T-helper 2 cell treated with Interferon-gamma antibody and Interleukin-4, amounts not matched to agents 5 μg/mL and 100 μg/mL, for 36 hours (primary cell): ENCODE measurements at regions not wholly inside any gene's neighbourhood (a gene's known extent, or its start where the extent isn't known, plus 50 kb on each side); places are given as distances from the start of the nearest gene placed in this dataset.

Experiments
- DNase-seq: peaks from one replicate; pipeline ENCODE4 v3.0.0; 2021; ENCODE audit warnings: low spot score
- H3K27ac Mint-ChIP-seq: one replicate; pipeline ENCODE4 v1.8.0; 2021; ENCODE audit warnings: mild to moderate bottlenecking, mixed read lengths
- H3K27me3 Mint-ChIP-seq: one replicate; pipeline ENCODE4 v1.8.0; 2021; ENCODE audit warnings: low read depth, mixed read lengths
- H3K36me3 Mint-ChIP-seq: one replicate; pipeline ENCODE4 v1.8.0; 2021; ENCODE audit warnings: low read depth, mixed read lengths
- H3K4me1 Mint-ChIP-seq: one replicate; pipeline ENCODE4 v1.8.0; 2021; ENCODE audit warnings: low read depth, mixed read lengths
- H3K4me3 Mint-ChIP-seq: one replicate; pipeline ENCODE4 v1.8.0; 2022; ENCODE audit warnings: mild to moderate bottlenecking, moderate library complexity, mixed read lengths
- H3K9me3 Mint-ChIP-seq: one replicate; pipeline ENCODE4 v1.8.0; 2021; ENCODE audit warnings: mixed read lengths

DNA sequence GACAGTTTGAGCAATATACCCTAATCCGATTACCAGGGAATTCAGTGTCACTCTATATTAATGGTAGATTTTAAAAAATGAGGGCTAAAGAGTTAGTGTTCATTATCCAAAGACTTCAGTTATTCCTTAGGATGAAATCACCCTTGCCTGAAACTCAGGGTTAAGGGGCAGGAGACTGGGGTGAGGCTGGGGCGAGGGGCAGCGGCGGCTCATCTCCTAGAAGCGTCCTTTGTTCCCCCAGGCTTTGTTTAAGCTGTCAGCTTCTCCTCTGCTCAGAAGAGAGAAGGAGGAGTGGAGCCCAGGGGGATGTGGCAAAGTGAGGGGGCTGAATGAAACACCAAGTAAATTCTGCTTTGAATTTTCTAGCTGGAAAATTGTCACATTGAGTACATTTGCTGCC, 117.7 kb upstream of the ELAC2 start:
- Mint-ChIP-seq H3K4me3 (no peak overlapping the region), H3K36me3 (no peaks in the 10 kb centered on the region), H3K4me1 (no peaks in the 10 kb centered on the region), H3K27me3 (no peaks in the 10 kb centered on the region), H3K27ac (no peak overlapping the region), H3K9me3 (peaks cover 21% of the 10 kb centered on the region)
- no peak for DNase-seq

DNA sequence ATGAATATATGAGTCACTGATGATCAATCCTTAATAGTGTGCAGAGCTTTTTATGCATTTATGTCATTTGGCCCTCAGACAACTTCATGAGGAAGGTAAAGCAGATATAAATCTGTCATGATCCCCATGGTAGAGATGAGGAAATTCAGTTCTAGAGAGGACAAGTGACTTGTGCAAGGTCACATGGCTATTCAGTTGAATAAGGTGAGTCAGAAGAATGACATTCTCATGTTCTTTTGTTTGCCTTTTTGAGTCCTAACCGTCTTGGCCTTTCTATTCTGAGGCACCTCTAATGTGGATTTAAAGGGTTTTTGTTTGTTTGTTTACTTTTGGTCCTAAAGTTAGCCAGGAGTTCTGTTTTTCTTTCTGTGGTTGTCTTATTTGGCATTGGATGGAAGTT, 116.2 kb upstream of the ELAC2 start:
- Mint-ChIP-seq H3K9me3 (peaks cover 12% of the 10 kb centered on the region), H3K36me3 (no peaks in the 10 kb centered on the region), H3K27me3 (no peaks in the 10 kb centered on the region), H3K4me1 (no peaks in the 10 kb centered on the region), H3K27ac (no peak overlapping the region), H3K4me3 (no peak overlapping the region)
- DNase-seq: no peak

DNA sequence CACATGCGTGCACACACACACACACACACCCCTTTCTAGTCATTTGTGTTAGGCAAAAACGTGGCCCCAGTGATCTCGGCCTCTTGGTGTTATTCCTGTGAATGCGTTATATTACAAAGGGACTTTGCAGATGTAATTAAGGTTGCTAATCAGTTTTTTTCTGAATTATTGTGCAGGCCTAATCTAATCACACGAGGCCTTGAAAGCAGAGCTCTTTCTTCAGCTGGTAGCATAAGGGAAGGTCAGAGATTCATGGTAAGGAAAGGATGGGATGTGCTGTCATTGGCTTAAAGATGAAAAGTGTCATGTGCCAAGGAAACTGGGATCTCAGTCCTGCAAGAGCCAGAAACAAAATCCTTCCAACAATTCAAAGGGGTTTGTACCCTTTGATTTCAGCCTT, 113.4 kb upstream of the ELAC2 start:
- Mint-ChIP-seq H3K27ac (no peak overlapping the region), H3K4me3 (no peak overlapping the region), H3K36me3 (no peaks in the 10 kb centered on the region), H3K9me3 (no peaks in the 10 kb centered on the region), H3K4me1 (no peaks in the 10 kb centered on the region), H3K27me3 (no peaks in the 10 kb centered on the region)
- DNase-seq: no peak

DNA sequence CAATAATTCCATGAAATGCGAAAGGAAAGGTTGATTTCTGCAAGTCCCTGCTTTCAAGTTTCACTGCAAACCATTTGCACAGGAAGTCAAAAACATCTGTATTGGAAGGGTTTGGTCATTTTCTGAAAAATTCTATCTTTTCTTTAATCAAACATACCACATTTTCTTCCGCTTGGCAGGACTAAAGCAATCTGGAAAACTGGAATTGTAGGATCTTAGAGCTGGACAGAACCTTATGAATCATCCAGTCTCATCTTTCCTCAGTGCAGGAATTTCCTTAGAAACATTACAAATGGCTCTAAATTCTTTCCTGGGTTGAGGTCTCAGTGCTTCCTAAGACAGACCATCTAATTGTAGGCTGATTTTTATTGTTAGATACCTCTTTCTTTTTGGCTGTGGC, 111.5 kb upstream of the ELAC2 start:
- no peaks in the 10 kb centered on the region for H3K9me3 Mint-ChIP-seq

DNA sequence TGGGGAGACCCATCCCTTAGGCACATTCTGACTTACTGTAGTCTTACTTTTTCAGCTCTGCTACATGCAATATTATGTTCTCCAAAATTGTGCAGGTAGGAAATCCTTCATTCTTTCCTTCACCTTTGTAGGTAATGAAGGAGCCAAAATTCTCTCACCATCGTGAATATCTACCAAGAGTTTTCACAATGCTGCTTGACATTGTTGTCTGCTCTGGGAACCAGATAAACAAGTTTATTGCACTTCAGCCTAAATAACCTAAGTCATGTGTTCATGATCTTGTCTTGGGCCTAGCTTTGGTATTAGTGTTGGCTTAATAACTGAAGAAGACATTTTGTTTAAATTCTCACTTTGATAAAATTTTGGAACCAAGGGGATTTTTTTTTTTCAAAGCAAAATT, 110.8 kb upstream of the ELAC2 start:
- Mint-ChIP-seq H3K27ac (no peak overlapping the region), H3K4me3 (no peak overlapping the region), H3K9me3 (no peaks in the 10 kb centered on the region), H3K4me1 (no peaks in the 10 kb centered on the region), H3K36me3 (no peaks in the 10 kb centered on the region), H3K27me3 (no peaks in the 10 kb centered on the region)
- no peak for DNase-seq

More for the DNA sequence above, 111.5 kb upstream of the ELAC2 start:
- no peaks in the 10 kb centered on the region for H3K36me3 Mint-ChIP-seq
- H3K4me1 Mint-ChIP-seq: no peaks in the 10 kb centered on the region
- no peaks in the 10 kb centered on the region for H3K27me3 Mint-ChIP-seq
- DNase-seq: no peak
- no peak overlapping the region for H3K27ac Mint-ChIP-seq
- no peak overlapping the region for H3K4me3 Mint-ChIP-seq

DNA sequence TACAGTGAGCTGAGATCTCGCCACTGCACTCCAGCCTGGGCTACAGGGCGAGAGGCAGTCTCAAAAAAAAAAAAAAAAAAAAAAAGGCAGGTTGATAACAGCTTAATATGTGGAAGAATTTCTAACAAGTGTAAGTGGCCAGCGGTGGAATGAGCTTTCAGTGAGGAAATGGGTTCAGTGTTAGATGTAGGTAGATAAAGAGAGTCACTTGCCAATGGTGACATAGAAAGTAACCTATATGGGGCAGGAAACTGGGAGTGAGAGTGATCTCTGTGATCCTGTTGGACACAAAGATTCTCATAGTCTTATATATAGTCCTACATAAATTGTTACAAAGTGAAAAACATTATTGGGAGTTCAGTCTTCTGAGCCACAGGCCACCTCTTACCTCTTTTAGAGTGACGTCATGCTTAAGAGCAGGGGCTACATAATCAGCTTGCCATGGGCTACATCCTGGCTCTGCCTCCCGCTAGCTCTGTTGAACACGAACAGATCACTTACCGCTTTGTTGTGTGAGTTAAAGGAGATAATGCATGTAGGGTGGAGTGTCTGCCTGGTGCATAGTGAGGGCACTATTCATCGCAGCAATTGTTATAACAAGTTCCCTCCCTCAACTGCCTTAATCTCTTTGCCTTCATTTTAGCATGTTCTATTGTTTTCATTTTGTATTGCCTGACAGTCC, 110.2 kb upstream of the ELAC2 start:
- Mint-ChIP-seq H3K4me1 (no peaks in the 10 kb centered on the region), H3K27me3 (no peaks in the 10 kb centered on the region), H3K9me3 (no peaks in the 10 kb centered on the region), H3K36me3 (no peaks in the 10 kb centered on the region), H3K4me3 (no peak overlapping the region), H3K27ac (no peak overlapping the region)
- DNase-seq: no peak

DNA sequence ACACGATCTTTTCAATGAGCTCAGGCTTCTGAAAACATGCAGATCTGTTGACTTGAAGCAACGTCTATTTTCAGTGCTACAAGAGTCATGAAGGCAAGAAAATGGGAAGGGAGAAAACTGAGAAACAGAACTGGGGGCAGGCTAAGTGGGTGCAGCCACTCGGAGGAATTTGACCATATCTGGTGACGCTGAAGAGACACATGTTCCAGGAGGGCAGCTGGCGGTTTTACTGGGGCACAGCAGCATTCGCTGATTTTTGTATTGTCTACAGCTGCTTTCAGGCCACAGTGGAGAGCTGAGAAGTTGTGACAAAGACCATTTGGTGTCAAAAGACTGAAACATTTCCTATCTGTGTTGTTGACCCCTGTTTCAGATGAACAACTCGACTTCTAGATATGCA, 103.0 kb upstream of the ELAC2 start:
- no peak overlapping the region for H3K4me3 Mint-ChIP-seq
- no peaks in the 10 kb centered on the region for H3K27me3 Mint-ChIP-seq
- H3K36me3 Mint-ChIP-seq: no peaks in the 10 kb centered on the region
- H3K4me1 Mint-ChIP-seq: no peaks in the 10 kb centered on the region
- no peak overlapping the region for H3K27ac Mint-ChIP-seq
- no peaks in the 10 kb centered on the region for H3K9me3 Mint-ChIP-seq
- no peak for DNase-seq

DNA sequence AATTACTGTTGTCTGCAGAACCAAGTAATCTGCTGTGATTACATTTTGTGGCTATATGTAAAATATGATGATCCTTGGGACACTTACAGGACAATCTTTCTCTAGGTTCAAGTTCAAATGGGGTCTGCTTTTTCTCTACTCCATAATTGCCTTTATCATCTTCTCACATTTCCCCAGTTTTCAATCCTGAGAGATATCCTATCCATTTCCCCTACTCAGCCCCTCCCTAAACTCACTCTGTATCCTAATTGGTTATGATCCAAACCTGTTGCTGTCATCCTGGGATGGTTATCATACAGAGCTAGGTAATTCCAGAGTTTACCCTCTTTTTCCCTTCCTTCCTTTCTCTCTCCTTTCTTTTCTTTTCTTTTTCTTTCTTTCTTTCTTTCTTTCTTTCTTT, 100.5 kb upstream of the ELAC2 start:
- DNase-seq: no peak
- Mint-ChIP-seq H3K36me3 (no peaks in the 10 kb centered on the region), H3K9me3 (no peaks in the 10 kb centered on the region), H3K27ac (no peak overlapping the region), H3K4me1 (no peaks in the 10 kb centered on the region), H3K4me3 (no peak overlapping the region), H3K27me3 (no peaks in the 10 kb centered on the region)

DNA sequence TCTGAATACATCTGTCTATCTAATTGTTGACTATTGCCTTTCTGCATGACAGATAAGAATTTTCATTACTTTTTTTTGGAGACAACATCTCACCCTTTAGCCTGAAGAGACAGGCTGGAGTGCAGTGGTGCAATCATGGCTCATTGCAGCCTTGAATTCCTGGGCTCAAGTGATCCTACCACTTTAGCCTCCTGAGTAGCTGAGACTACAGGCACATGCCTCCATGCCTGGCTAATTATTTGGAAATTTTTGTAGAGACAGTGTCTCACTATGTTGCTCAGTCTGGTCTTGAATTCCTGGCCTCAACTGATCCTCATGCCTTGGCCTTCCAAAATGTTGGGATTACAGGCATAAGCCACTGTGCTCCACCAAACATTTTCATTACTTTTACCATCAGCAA, 99.8 kb upstream of the ELAC2 start:
- H3K27ac Mint-ChIP-seq: no peak overlapping the region
- no peaks in the 10 kb centered on the region for H3K9me3 Mint-ChIP-seq
- no peaks in the 10 kb centered on the region for H3K27me3 Mint-ChIP-seq

DNA sequence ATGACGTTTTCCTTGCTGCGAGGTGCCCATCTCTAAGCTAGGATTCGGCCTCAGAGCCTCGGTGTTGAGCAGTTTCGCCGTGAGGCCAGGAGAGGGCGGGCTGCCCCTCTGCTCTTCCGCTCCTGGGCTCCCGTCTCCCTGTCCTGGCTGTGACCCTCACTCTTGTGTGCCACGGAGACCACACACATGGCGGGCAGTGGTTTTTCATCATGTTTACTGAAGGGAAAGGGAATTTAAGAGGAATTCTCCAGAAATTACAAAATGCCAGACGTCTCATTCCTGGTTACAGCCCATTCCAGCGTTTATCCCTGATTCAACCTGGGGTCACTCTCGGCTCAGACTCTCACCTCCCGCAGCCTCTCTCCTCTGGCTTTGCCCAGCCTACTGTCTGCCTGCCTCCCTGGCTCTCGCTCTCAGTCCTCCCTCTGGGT, 96.8 kb upstream of the ELAC2 start:
- Mint-ChIP-seq H3K9me3 (no peaks in the 10 kb centered on the region), H3K36me3 (no peaks in the 10 kb centered on the region), H3K4me1 (no peaks in the 10 kb centered on the region), H3K27me3 (no peaks in the 10 kb centered on the region), H3K4me3 (no peak overlapping the region), H3K27ac (no peak overlapping the region)
- no peak for DNase-seq

More for the DNA sequence above, 99.8 kb upstream of the ELAC2 start:
- H3K4me3 Mint-ChIP-seq: no peak overlapping the region
- no peaks in the 10 kb centered on the region for H3K36me3 Mint-ChIP-seq
- DNase-seq: no peak
- no peaks in the 10 kb centered on the region for H3K4me1 Mint-ChIP-seq

DNA sequence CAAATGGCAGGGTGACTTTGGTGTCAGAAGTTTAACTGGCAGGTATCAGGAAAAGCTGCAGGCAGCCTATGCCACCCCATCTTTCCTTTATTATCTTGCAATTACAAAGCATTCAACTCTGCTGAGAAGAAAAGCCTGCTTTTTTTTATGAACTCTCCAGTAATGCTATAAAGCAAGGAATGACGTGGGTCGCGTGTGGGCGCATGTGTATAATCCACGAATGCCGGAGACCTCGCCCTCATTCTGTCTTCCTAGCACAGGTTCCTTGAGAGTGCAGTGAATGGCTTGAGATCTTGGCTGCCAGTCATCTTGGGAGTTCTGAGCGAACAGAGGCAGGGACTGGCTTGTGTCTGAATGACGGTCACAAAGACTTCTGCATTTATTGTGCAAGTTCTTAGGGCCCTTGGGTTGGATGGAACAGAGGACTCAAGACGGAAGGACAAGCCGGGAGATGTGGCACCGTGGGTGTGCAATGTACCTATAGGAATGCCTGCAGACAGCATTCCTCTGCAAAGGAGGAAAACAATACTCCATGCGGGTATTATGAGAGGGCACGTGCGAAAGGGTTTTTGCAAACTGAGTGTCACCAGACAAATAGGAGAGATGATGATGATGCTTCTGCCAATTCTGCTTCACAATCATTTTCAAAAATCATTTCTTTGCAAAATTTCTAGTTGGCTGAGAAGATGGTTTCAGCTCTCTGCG, 96.1 kb upstream of the ELAC2 start:
- no peaks in the 10 kb centered on the region for H3K36me3 Mint-ChIP-seq
- no peaks in the 10 kb centered on the region for H3K27me3 Mint-ChIP-seq
- H3K27ac Mint-ChIP-seq: no peak overlapping the region
- DNase-seq: no peak
- no peak overlapping the region for H3K4me3 Mint-ChIP-seq
- H3K9me3 Mint-ChIP-seq: no peaks in the 10 kb centered on the region
- H3K4me1 Mint-ChIP-seq: no peaks in the 10 kb centered on the region

DNA sequence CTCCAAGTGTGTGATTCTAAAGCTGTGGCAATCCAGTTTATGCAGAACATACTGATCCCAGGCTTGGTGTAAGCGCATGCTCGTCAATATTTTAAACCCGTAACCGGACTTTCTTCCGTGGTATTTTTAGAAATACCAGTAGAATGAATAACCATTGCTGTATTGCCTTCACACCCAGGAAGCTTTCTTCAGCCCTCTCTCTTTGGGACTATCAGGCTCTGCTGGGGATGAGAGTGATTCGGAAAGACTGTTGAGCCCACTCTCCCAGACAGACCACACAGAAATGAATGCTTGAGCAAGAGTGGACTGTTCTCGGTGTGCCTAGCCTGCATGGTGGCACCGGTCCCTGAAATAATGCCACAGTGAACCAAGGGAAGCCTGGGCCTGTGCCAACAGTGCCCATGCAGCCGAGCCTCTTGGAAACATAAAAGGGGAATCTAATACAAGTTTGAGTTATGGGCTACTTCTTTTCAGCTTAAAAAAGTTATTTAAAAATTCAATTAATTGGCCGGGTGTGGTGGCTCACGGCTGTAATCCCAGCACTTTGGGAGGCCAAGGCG, 89.9 kb upstream of the ELAC2 start:
- Mint-ChIP-seq H3K27ac (no peak overlapping the region), H3K4me1 (no peaks in the 10 kb centered on the region), H3K9me3 (peaks cover 2% of the 10 kb centered on the region), H3K36me3 (no peaks in the 10 kb centered on the region), H3K27me3 (no peaks in the 10 kb centered on the region), H3K4me3 (no peak overlapping the region)
- no peak for DNase-seq

DNA sequence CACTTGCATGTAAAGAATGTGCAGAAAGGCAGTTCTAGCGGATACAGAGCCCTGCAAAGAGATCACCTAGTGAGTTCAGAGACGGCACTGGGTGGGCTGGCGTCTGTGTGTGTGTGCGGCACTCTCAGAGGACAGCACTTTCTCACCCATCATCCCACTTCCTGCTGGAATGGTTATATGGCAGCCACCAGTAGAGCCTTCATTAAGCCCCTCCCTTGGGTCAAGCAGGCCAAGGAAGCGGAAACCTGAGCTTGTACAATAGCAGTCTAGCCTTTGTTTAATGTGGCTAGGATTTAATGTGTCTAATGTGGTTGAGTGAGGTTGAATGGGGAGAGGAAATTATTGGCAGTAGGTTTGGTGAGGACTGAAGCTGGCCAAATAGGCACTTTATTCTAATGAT, 88.3 kb upstream of the ELAC2 start:
- DNase-seq: no peak
- H3K9me3 Mint-ChIP-seq: peaks cover 8% of the 10 kb centered on the region
- H3K27ac Mint-ChIP-seq: no peak overlapping the region
- H3K27me3 Mint-ChIP-seq: no peaks in the 10 kb centered on the region
- no peaks in the 10 kb centered on the region for H3K36me3 Mint-ChIP-seq
- no peaks in the 10 kb centered on the region for H3K4me1 Mint-ChIP-seq
- no peak overlapping the region for H3K4me3 Mint-ChIP-seq

DNA sequence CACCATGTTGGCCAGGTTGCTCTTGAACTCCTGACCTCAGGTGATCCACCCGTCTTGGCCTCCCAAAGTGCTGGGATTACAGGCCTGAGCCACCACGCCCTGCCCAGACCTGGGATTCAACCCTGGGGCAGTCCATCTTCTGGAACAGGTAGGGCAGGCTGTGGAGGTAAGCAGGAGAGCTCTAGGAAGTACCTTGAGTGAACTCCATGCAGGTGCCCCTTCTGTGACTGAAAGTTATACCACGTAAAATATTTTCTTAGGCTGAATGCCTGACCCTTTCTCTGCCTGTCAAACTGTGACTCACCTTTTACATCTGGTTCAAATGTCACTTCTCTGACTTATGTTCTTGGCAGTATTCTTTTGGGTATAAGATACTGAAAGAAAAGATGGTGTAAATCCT, 86.7 kb upstream of the ELAC2 start:
- Mint-ChIP-seq H3K9me3 (peaks cover 8% of the 10 kb centered on the region), H3K4me3 (no peak overlapping the region), H3K27me3 (no peaks in the 10 kb centered on the region), H3K36me3 (no peaks in the 10 kb centered on the region), H3K27ac (no peak overlapping the region), H3K4me1 (no peaks in the 10 kb centered on the region)
- DNase-seq: no peak
